DMS 273 (cell line): ENCODE measurements at regions not wholly inside any gene's neighbourhood (a gene's known extent, or its start where the extent isn't known, plus 50 kb on each side); places are given as distances from the start of the nearest gene placed in this dataset.

Experiments used
- DNase-seq: peaks from one replicate; lab custom pipeline; 2025; ENCODE audit not compliant: unreplicated experiment; lab: John Stamatoyannopoulos, UW

DNA sequence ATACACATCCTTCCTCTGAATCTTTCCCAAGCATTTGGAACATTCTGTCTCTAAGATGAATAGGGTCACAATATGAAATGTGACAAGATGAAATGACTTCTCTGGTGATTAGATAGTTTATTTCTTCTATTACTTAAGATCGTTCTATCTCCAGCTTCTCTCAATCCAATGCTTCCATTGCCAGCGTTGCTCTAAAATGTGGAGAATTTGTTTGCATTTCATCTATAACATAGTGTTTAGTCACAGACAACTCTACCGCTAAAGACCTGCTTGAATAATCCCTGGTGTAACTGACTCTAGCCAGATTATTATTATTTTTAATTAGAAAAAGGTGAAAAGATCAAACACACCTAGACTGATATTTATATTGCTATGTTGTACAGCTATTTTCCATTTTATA lies 184.7 kb upstream of the PRICKLE1 start:
- DNase-seq = no peak

DNA sequence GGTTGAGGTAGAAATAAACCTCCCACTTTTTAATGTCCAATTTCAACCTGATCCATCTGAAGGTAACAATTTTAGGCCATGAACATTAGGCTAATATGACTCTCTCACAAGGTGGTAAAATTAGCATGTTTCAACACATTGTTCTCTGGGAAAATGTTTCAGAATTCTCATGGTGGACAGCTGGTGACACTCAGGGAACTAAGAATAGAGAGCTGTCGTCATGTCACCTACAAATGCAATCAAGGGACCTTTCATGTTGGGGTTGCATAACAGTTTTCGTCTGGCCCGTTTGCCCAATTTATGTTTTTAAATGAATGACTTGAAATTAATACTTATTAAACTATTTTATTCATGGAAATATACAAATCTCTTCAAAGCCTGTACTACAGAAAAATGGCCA lies 180.7 kb upstream of the PRICKLE1 start:
- DNase-seq = no peak

DNA sequence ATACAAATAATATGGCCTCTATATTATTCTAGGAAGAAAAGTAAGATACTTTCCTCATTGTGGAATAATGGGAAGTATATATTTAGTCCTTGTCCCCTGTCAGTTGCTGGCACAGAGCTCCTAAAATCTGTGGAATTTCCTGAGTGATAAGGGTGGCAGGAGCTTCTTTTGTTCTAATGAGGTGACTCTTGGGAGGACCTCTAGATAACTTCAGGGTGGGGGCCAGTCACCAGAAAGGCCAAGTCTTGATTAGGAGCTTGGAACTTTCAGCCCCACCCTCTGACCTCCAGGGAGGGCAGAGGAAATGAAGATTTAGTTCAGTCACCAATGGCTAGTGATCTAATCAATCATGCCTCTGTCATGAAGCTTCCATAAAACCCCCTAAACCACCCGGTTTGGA lies 179.9 kb upstream of the PRICKLE1 start:
- no peak for DNase-seq

DNA sequence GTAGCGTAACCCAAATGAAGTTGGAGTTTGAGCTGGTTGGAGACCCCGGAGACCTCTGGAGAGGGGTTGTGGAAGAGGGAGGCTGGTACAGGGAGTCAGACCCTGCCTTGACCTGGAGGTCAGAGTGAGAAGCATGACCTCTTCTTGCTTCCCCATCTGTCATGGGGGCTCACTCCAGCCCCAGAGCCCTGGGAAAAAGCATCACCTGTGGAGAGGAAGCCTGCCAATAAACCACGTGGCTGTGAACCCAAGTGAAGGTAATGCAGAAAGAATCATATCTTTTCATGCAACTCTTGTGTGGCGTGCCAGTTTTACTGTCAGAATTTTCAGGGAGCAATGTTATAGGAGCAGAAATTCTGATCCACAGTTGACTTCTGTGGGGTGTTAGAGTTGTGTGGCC lies 178.5 kb upstream of the PRICKLE1 start:
- DNase-seq = no peak

DNA sequence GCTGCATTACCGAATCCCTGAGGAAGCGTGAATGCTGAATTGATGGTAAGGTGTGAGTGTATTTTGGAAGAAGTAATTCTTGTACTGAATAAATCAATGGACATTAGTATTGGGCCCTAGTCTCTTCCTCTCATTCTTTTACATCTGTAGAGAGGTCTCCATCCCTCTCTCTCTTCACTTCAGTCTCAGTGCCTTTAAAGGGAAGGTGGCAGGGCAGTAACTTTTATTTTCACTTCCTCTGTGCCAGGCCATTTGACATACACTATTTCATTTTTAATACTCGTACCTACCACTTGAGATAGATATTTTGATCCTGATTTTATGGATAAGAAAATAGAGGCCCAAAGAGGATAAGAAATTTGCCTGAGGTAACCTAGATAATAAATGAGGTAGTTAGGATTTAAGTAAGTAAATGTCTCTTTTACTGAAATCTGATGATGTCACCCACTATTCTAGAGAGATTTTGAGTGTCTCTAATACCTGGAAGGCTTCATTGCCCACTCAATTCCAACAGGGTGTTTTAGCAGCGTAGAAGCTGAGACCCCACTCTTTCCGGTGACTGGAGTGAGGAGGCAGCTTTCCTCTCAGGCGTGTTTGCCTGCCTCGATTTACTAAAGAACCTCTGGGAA lies 177.9 kb upstream of the PRICKLE1 start:
- no peak for DNase-seq

DNA sequence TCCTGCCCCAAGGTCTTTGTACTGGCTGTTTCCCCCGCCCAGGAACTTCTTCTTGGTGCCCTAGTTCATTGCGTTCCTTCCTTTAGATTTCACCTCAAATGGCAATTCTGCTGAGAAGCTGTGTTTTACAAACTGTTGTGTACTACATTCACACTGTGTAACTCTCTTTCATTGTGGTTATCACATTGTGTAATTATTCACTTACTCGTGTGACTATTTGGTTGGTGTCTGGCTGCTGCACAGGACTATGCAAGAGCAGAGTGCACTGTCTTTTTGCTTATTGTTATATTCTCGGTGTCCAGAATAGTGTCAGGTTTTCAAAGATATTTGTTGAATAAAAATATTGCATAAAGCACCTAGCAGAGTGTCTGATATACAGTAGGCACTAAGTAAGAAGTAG lies 177.2 kb upstream of the PRICKLE1 start:
- DNase-seq = no peak

DNA sequence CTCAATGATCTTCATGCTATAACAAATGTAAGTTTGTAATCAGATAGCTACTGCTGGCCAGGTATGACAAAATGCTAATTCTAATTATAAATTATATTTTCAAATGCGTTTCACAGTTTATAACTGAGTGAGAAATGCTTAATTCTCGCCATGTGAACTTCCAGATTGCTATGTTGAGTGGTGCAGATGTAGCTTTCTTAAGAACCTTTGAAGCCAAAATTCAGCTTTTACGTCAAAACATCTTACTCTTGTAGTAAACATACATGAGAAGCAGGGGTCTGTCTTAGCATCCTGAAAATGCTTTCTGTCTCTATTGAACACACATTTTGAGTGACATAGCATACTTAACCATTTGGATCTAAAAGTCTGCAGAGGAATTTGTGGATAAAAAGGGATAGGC lies 176.5 kb upstream of the PRICKLE1 start:
- DNase-seq = no peak

DNA sequence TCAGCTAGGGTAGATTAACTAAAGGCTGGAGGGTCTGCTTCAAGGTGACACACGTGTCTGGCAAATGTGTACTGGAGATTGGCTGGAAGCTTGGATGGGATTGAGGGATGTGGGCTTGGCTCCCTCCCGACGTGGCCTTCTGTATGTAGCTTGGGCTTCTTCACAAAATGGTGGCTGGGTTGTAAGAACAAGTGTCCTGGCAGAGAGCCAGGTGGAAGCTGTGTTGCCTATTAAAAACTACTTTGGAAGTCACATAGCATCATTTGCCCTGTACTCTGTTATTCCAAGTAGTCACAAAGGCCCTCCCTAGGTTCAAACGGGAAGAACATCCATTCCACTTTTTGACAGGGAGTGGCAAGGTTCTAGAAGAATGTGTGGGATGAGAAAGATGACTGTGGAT lies 174.1 kb upstream of the PRICKLE1 start:
- no peak for DNase-seq

DNA sequence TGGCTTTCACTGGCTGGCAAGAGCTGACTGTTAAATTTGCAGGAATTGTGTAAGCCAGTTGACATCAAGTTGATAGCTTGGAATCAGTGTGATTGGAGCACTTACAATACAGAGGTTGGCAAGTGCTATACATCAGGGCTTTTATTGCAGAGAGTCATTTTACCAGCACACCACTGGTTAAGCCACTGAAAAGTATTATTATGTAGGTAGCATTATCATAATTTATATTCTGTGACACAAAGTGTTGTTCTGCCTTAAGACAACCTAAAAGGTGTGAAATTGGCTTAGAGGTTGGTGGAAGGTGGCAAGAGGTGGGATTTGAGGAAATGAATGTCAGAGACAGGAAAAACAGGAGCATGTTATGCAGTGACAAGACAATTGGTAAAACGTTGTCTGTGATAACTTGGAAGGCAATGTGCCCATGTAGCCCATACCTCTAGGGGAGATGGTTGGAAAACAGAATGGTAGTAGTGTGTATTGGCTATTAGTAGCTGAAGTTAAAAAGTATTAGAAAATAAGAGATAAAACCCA lies 172.9 kb upstream of the PRICKLE1 start:
- no peak for DNase-seq

DNA sequence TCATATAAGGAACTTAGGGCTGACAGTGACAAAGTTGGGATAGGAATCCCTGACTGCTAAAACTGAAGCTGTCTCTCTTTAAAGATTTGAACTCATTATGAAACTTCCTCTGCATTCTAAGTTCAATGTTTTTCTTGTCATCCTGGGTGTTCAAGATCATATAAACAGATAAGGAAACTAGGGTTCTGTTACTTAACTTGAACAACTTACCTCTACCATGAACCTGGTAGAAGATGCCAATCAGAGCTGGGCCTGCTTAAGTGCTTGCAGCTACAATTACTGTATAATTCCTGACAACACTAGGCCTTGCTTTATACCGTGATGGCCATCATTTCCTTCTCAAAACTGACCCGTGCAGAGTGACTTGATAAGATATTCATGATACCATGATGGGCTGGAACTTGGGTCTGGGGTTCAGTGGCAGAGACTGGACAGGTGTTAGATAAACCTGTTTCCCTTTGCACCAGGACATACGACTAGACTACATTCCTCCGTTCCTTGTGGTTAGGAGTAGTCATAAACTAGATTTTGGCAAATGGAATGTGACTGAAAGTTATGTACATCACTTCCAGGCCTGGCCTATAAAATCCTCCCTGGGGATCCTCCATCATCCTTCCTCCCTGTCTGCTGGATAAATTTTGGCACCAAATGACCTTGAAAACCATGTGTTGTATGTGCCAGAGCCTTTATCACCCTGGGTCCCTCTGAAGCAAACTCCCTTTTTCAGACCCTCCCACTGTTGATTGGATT lies 172.2 kb upstream of the PRICKLE1 start:
- DNase-seq = no peak

DNA sequence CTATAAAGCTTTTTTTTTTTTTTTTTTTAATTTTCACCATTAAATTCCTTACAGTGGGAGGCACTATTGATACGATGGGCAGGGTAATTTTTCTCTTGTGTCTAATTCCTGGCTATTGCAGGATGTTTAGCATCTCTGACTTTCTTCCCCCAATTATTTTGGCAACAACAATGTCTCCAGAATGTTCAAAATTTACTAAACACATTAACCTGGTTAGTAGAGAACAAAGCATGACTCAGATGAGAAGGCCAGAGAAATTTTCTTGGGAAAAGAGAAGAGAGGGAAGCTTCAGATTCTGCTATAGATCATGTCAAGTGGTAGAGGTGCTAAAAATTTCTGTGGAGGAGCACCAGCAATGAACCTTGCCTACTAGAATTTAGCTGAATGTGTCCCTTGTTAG lies 171.5 kb upstream of the PRICKLE1 start:
- no peak for DNase-seq

DNA sequence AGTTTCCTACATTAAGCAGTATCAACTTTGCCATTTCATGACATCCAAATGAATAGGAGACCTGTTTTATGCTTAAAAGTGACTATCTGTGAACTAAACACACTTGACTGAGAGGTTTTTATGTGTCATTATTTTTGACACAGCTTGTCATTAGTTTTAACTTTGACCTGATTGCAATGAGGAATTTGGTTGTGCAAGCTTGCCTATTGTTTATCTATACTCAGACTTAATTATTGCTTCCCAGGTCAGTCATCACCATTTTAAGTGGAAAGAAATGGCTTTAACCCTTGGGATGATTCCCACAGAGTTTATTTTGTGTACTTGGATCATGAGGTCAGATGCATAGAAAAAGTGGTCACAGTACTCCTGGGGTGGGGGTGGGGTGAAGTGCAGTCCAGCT lies 171.0 kb upstream of the PRICKLE1 start:
- no peak for DNase-seq

DNA sequence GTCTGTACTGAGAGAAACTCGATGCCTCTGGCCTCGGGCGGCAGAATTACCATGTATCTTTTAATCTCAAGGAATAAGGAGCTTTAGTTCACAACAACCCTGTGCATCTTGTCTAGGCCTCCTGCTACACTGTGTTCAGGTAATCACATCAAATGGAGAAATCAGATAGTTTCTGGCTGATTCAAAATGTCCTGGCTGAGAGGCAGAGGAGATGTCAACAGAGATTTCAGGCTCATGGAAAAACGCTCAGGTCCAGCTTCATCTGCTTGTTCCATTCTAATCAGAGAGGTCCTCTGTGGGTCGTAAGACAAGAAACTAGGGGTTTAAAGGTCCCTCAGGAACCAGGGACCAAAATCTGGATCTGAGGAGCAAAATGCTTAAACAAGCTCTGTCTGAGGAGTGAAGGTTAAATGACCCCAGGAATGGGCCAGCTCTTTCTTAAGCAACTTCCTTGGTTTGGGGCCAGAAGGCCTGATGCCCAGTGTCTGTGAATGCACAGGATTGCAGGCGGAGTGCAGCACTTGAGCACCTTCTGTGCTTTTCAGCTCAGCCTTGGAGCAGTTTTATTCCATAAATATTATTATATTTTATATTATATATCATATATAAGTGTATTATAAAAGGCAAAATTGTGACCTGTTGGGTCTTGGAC lies 170.2 kb upstream of the PRICKLE1 start:
- DNase-seq = no peak

DNA sequence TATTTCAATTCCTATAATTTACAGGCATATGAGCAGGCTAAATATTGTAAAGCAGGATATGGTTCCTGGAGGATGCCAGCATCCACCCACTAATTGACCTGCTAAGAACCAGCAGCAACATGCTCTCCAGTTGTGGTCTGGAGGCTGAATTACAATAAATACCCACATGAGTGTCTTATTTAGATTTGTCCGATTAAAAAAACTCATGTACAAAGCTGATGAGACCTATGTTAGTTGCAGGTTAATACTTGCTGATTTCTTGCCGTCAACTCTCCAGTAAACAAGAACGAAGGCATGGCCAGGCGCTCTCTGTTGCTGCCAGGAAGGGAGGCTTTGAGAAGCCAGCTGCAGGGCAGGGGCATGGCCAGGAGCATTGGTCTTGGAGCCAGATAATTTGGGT lies 169.3 kb upstream of the PRICKLE1 start:
- DNase-seq = no peak

DNA sequence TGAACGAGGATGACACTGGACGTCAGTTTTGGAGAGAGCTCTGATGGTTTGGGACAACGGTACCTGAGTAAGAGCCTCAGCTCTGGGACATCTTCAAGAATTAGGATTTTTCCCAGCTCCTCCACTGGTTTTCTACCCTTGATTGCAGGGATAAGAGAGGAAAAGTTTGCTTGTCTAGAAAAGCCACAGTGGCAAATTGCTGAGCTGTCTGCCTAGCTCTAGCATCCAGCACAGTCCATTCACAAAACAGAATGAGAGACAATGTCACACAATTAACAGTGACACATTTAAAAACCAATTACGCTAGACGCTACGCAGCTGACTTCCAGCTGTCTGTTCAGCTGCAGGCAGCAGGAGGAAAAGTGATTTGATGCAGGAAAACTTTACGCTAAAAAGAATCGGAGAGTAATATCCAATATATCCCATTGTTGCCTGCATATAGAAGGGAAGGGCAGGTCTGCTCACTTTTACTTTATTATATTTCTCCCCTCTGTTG lies 168.1 kb upstream of the PRICKLE1 start:
- no peak for DNase-seq

DNA sequence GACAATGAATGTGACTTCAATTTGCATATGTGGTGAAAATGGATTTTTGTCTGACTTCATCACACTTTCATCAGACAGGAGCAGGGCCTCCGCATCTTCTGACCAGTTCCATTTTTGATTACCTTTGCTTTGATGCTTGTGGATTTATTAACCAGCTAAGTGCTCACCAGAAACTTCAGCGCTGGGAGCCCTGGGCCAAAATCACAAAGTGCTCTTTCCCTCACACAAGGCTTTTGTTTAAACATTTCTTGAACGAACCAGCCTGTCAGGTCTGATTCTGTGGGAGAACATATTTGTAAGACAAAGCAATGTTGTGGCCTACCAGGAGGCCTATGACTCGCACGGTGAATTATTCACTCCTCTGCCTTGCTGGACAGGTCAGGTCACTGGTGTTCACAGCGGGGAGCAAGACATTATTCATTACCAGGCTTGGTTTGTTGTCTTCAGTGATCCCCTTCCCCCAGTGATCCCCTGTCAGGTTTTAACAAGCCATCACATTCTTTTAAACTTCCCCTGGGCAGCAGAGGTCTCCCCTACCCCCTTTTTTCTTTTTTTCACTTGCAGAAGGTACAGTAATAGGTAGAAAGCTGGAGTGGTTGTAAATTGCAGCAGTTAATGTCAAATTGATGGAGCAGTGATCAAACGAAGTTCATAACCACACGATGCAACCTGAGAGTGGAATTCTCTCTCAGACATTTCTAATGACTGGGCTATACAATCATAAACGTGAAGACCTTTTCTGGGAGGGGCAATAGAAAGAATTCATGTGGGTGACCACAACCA lies 167.5 kb upstream of the PRICKLE1 start:
- no peak for DNase-seq

DNA sequence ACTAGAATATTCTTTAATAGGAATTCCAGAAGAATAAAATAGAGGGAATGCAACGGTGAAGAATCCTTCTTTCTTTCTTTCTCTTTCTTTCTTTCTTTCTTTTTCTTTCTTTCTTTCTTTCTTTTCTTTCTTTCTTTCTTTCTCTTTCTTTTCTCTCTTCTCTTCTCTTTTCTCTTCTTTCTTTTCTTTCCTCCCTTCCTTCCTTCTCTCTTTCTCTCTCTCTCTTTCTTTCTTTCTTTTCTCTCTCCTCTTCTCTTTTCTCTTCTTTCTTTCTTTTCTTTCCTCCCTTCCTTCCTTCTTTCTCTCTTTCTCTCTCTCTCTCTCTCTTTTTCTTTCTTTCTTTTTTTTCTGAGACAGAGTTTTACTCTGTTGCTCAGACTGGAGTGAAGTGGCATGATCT lies 160.8 kb upstream of the PRICKLE1 start:
- no peak for DNase-seq

DNA sequence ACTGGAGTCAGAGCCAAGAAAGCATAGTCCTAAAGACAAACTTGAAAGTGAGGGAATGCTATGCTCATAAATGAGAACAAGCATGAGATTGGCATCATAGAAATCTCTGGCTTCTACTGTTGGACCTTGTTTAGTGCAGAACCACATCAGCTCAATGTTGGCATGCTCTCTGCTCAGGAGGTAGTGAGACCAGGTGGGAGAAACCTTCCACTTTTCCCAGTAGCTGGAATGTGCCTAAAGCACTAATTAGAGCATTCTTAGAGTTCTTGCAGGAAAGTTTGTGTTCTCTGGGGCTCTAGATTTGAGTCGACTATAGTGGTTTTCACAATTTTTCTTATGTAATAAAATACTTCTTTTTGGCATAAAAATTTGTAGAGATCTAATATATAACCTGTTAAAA lies 159.7 kb upstream of the PRICKLE1 start:
- DNase-seq = no peak

DNA sequence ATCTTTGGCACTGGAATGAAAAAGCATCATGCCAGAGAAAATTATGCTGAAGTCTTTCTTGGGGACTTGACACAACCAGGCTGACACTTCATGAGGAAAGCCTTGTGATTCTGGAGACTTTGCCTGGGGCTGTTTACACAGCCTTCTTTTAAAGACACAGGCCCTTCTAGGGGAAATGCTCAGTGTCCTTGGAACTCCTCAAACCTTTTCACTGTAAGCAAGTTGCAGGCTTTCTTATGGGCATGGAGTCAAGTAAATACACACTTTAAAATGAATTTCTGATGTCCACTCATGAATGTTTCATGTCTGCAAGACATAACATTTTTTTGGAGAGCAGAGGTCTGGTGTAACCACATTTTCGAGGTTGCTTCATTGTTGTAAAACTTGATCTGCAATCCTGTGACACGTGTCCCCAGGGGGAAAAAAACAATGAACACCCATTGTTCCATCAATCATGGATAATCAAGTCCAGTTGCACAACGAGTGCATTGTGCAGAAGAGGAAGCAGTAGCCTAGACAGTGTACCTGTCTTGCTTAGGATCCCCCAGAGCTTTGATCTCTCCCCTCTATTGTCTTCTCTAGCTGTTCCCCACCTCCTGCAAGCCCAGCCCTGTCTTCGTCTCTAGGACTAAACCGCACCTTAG lies 155.1 kb upstream of the PRICKLE1 start:
- no peak for DNase-seq

DNA sequence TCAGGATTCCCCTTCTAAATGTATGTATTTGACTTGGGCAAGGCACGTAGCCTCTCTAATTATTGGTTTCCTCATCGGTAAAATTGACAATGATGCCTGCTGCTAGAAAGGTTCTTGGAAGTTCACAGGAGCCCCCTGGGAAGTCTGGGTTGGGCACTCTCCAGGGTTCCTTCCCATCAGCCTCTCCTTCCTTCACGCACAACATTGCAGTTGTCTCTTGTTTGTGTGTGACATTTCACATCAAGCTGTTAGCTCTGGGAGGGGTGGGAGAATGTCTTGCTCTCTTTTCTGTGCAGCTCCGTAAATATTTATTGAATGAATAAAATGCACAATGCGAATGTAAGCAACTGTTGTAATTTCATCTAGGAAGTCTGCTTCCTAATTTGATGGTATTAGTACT lies 153.2 kb upstream of the PRICKLE1 start:
- DNase-seq = no peak
